T-cell (primary cell): ENCODE measurements at regions not wholly inside any gene's neighbourhood (a gene's known extent, or its start where the extent isn't known, plus 50 kb on each side); places are given as distances from the start of the nearest gene placed in this dataset.

ENCODE experiments used
- ATAC-seq, 4 experiments: fragments of 200-7000 bp in 3 of 4; fragments of 150-1000 bp in 1 of 4; cut with Tn5 transposase; replicated peaks in 1 of 4; 1 replicate in 3 of 4; 2 replicates in 1 of 4; pipeline ENCODE4 v1.10.0; 2021; ENCODE audit warnings: moderate library complexity in 3 of 4, mild to moderate bottlenecking in 2 of 4, moderate number of reproducible peaks in 1 of 4
- CTCF ChIA-PET, 2 donors: fragments of 300-600 bp; sonication (Branson Sonifier 250); formaldehyde crosslinking; loops; one replicate each; lab custom pipeline; 2022; ENCODE audit warnings: antibody characterized with exemption in 2 of 2; lab: Charles Lee
- POLR2A ChIA-PET, 2 donors: fragments of 300-600 bp; sonication (Branson Sonifier 250); formaldehyde crosslinking; loops; one replicate each; lab custom pipeline; 2022; ENCODE audit warnings: antibody characterized with exemption in 2 of 2; lab: Charles Lee
- DNase-seq, 35 experiments: peaks; one replicate each; pipeline versions ENCODE4 v3.0.0 to v3.0.0-alpha.2; 2013 to 2023
- H3K27ac ChIP-seq: one replicate; pipeline ENCODE4 v1.5.1; 2013; ENCODE audit warnings: low read length
- H3K27me3 ChIP-seq, 2 experiments: replicated peaks in 1 of 2; 1 replicate in 1 of 2; 2 replicates in 1 of 2; pipeline versions ENCODE4 v1.6.1 to v1.7.0; 2013; ENCODE audit warnings: low read length in 1 of 2, mixed read lengths in 1 of 2; ENCODE audit not compliant: control insufficient read depth in 2 of 2, insufficient read depth in 2 of 2; ENCODE audit errors: extremely low read depth in 1 of 2
- H3K36me3 ChIP-seq, 2 donors: 1 replicate in 1 of 2; 2 replicates in 1 of 2; pipeline versions ENCODE4 v1.6.1 to v1.7.0; 2013; ENCODE audit warnings: low read length in 1 of 2; ENCODE audit not compliant: control insufficient read depth in 2 of 2, insufficient read depth in 1 of 2; ENCODE audit errors: extremely low read depth in 1 of 2
- H3K4me1 ChIP-seq, 2 experiments: 1 replicate in 1 of 2; 2 replicates in 1 of 2; pipeline versions ENCODE4 v1.6.1 to v1.7.0; 2013; ENCODE audit warnings: low read length in 2 of 2, mixed read lengths in 1 of 2; ENCODE audit not compliant: insufficient read depth in 2 of 2, control insufficient read depth in 1 of 2; ENCODE audit errors: extremely low read depth in 1 of 2
- H3K4me3 ChIP-seq, 2 donors: 1 replicate in 1 of 2; 2 replicates in 1 of 2; pipeline versions ENCODE4 v1.5.1 to v1.7.0; 2013; ENCODE audit warnings: mild to moderate bottlenecking in 2 of 2, low read length in 1 of 2, moderate library complexity in 1 of 2; ENCODE audit not compliant: control insufficient read depth in 1 of 2; ENCODE audit errors: extremely low read depth in 1 of 2
- H3K9me3 ChIP-seq: 2 replicates; pipeline ENCODE4 v1.7.0; 2013
- H3K27ac Mint-ChIP-seq, 2 donors: one replicate each; pipeline ENCODE4 v1.8.0; 2020 to 2021; ENCODE audit warnings: mild to moderate bottlenecking in 2 of 2, mixed read lengths in 2 of 2
- H3K27me3 Mint-ChIP-seq, 2 donors: one replicate each; pipeline ENCODE4 v1.8.0; 2021 to 2022; ENCODE audit warnings: mixed read lengths in 2 of 2
- H3K36me3 Mint-ChIP-seq: one replicate; pipeline ENCODE4 v1.8.0; 2021; ENCODE audit warnings: mixed read lengths
- H3K4me1 Mint-ChIP-seq, 3 donors: one replicate each; pipeline ENCODE4 v1.8.0; 2020 to 2022; ENCODE audit warnings: mixed read lengths in 3 of 3, mild to moderate bottlenecking in 1 of 3
- H3K4me3 Mint-ChIP-seq, 3 donors: one replicate each; pipeline ENCODE4 v1.8.0; 2020 to 2022; ENCODE audit warnings: mild to moderate bottlenecking in 3 of 3, mixed read lengths in 3 of 3, moderate library complexity in 3 of 3
- H3K9me3 Mint-ChIP-seq, 3 donors: one replicate each; pipeline ENCODE4 v1.8.0; 2020 to 2022; ENCODE audit warnings: mixed read lengths in 3 of 3
- WGBS: methylation state at CpG from one replicate; pipeline ENCODE4 v1.1.5; 2013; ENCODE audit warnings: missing lambda C conversion rate; ENCODE audit not compliant: insufficient coverage; 5-methylcytosine and 5-hydroxymethylcytosine counted together

DNA sequence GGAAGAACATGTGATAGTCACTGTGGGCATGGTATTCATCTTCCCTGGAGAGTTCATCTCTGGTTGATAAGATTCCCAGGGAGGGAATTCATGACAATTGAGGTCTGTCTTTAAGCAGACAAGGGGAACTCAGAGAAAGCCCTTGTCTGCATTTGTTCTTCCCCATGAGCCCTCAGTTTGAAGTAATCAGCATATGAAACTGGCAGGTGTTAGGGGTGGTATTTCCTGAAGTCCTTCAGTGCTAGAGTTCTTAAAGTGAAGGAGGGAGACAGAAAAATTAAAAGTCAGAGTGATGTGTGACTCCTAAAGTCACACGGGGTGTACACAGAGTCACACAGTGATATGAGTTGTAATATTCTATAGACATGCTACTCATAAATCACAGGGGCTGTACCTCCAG is 60.6 kb upstream of the SYK start:
- Mint-ChIP-seq H3K9me3 (peaks cover 13 to 21% (median 15%) of the 10 kb centered on the region in 3 donors), H3K27me3 (peaks cover 0 to 4% of the 10 kb centered on the region in 2 donors), H3K4me3 (no peak overlapping the region), H3K27ac (no peak overlapping the region), H3K4me1 (no peaks in the 10 kb centered on the region), H3K36me3 (no peaks in the 10 kb centered on the region)
- H3K27me3 ChIP-seq = no peaks in the 10 kb centered on the region
- H3K36me3 ChIP-seq = no peaks in the 10 kb centered on the region
- H3K27ac ChIP-seq = no peak overlapping the region
- H3K4me1 ChIP-seq = no peaks in the 10 kb centered on the region
- ATAC-seq (no peak), DNase-seq (no peak)
- H3K9me3 ChIP-seq = no peaks in the 10 kb centered on the region
- H3K4me3 ChIP-seq = no peak overlapping the region
- ChIA-PET POLR2A (no interaction called here), CTCF (no interaction called here)
- no CpG with 5 or more reads among the region's 1 CpG for WGBS

DNA sequence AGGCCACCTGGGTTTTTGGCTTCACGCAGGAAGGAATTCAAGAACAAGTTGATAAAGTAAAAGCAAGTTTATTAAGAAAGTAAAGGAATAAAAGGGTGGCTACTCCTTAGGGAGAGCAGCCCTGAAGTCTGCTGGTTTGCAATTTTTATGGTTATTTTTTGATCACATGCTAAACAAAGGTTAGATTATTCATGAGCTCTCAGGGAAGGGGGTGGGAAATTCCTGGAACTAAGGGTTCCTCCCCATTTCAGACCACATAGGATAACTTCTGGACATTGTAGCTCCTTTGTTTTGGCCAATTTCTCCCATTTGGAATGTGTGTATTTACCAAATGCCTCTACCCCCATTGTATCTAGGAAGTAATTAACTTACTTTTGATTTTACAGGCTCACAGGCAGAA is 63.9 kb upstream of the SYK start:
- POLR2A ChIA-PET = no interaction called here
- Mint-ChIP-seq H3K27me3 (peaks cover 0 to 4% of the 10 kb centered on the region in 2 donors), H3K4me3 (no peak overlapping the region), H3K9me3 (peaks cover 13 to 21% (median 15%) of the 10 kb centered on the region in 3 donors), H3K36me3 (no peaks in the 10 kb centered on the region), H3K4me1 (no peaks in the 10 kb centered on the region), H3K27ac (no peak overlapping the region)
- Histone ChIP-seq H3K27ac (no peak overlapping the region), H3K9me3 (no peaks in the 10 kb centered on the region), H3K4me3 (no peak overlapping the region), H3K4me1 (no peaks in the 10 kb centered on the region), H3K36me3 (no peaks in the 10 kb centered on the region), H3K27me3 (peaks cover 0 to 4% of the 10 kb centered on the region in 2 experiments)
- CTCF ChIA-PET = no interaction called here
- ATAC-seq = no peak
- WGBS = 64% methylated on average over 1 of the region's 1 CpG
- no peak for DNase-seq

DNA sequence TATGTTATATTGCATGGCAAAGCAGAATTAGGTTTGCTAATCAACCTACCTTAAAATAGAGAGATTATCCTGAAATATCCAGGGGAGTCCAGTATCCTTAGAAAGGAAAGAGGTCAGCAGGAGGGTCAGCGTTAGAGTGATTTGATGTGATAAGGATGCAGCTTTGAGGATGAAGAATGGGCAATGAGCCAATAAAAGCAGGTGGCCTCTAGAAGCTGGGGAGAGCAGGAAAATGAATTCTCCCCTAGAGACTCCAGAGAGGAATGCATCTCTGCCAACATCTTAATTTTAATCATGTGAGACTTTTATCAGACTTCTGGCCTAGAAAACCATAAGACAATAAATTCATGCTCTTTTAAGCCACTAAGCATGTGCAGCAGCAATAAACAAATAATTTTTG is 65.7 kb upstream of the SYK start:
- H3K27me3 ChIP-seq = peaks cover 0 to 4% of the 10 kb centered on the region in 2 experiments
- H3K27me3 Mint-ChIP-seq = peaks cover 12 to 13% of the 10 kb centered on the region in 2 donors
- no peak overlapping the region for H3K27ac Mint-ChIP-seq
- H3K4me3 ChIP-seq = no peak overlapping the region
- H3K9me3 ChIP-seq = no peaks in the 10 kb centered on the region
- ATAC-seq (no peak), DNase-seq (no peak)
- H3K36me3 ChIP-seq = no peaks in the 10 kb centered on the region
- H3K4me1 Mint-ChIP-seq = no peaks in the 10 kb centered on the region
- no peak overlapping the region for H3K27ac ChIP-seq
- H3K4me1 ChIP-seq = no peaks in the 10 kb centered on the region
- H3K9me3 Mint-ChIP-seq = peaks cover 11 to 21% (median 15%) of the 10 kb centered on the region in 3 donors
- no CpG with 5 or more reads among the region's 1 CpG for WGBS
- no peaks in the 10 kb centered on the region for H3K36me3 Mint-ChIP-seq
- CTCF ChIA-PET = no interaction called here
- H3K4me3 Mint-ChIP-seq = no peak overlapping the region
- POLR2A ChIA-PET = no interaction called here

DNA sequence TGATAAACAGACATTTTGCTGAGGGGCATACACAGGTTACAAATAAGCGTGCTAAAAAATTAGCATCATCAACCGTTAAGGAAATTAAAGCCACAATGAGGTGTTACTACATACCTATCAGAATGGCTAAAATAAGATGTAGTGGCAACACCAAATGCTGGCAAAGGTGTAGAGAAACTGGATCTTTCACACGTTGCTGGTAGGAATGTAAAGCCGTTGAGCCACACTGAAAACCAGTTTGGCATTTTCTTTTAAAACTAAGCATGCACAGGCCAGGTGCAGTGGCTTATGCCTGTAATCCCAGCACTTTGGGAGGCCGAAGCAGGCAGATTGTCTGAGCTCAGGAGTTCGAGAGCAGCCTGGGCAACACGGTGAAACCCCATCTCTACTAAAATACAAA is 67.0 kb upstream of the SYK start:
- Mint-ChIP-seq H3K9me3 (peaks cover 9 to 13% (median 11%) of the 10 kb centered on the region in 3 donors), H3K27ac (no peak overlapping the region), H3K4me1 (no peaks in the 10 kb centered on the region), H3K36me3 (no peaks in the 10 kb centered on the region), H3K4me3 (no peak overlapping the region), H3K27me3 (peaks cover 17 to 19% of the 10 kb centered on the region in 2 donors)
- POLR2A ChIA-PET = interaction anchor here in 1 of 2 donors (0.7 kb wide), 1 partner anchor 34 kb away, joined by 3 read pairs; no protein-coding TSS in a partner anchor
- peaks cover 0 to 8% of the 10 kb centered on the region in 2 experiments for H3K27me3 ChIP-seq
- no peak overlapping the region for H3K4me3 ChIP-seq
- DNase-seq = no peak
- no peaks in the 10 kb centered on the region for H3K9me3 ChIP-seq
- H3K27ac ChIP-seq = no peak overlapping the region
- ATAC-seq = no peak
- no peaks in the 10 kb centered on the region for H3K36me3 ChIP-seq
- CTCF ChIA-PET = no interaction called here
- whole genome bisulfite sequencing = 85% methylated on average over 4 of the region's 7 CpGs
- no peaks in the 10 kb centered on the region for H3K4me1 ChIP-seq

DNA sequence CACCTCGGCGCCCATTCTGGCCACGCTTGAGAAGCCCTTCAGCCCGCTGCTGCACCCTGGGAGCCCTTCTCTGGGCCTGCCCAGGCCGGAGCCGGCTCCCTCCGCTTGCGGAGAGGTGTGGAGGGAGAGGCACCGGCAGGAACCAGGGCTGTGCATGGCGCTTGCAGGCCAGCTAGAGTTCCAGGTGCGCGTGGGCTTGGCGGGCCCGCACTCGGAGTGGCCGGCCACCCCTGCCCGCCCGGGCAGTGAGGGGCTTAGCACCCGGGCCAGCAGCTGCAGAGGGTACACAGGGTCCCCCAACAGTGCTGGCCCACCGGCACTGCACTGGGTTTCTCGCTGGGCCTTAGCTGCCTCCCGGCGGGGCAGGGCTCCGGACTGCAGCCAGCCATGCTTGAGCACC is 72.3 kb upstream of the SYK start:
- POLR2A ChIA-PET = no interaction called here

DNA sequence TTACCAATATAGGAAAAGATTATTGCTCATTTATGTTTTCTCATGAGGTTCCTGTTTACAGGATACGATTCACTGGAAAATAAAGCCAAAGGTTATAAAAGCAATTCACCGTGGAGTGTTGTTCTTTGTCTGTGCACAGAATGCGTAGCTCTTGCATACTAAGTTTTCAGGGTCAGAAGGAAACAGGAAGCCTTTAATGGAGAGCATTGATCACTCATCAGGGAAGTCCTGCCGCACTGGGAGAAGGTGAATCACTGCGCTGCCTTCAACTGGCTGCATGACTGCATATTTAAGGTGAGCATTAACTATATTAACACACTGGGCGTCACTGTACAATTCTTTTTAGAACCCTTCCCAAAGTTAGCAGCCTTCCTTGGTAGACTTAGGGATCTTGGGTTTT is 74.1 kb upstream of the SYK start:
- Histone ChIP-seq H3K4me3 (no peak overlapping the region), H3K27me3 (peaks cover 0 to 11% of the 10 kb centered on the region in 2 experiments), H3K27ac (no peak overlapping the region), H3K4me1 (no peaks in the 10 kb centered on the region), H3K36me3 (no peaks in the 10 kb centered on the region), H3K9me3 (no peaks in the 10 kb centered on the region)
- ATAC-seq = no peak
- Mint-ChIP-seq H3K36me3 (no peaks in the 10 kb centered on the region), H3K27me3 (peaks cover 19 to 25% of the 10 kb centered on the region in 2 donors), H3K9me3 (no peaks in the 10 kb centered on the region), H3K4me3 (no peak overlapping the region), H3K4me1 (no peaks in the 10 kb centered on the region), H3K27ac (no peak overlapping the region)
- WGBS = 76% methylated on average over 3 of the region's 6 CpGs
- no peak for DNase-seq
- ChIA-PET CTCF (no interaction called here), POLR2A (no interaction called here)

More for the DNA sequence above, 72.3 kb upstream of the SYK start:
- no peaks in the 10 kb centered on the region for H3K36me3 ChIP-seq
- H3K27ac Mint-ChIP-seq = no peak overlapping the region
- H3K4me1 Mint-ChIP-seq = no peaks in the 10 kb centered on the region
- H3K4me1 ChIP-seq = no peaks in the 10 kb centered on the region
- H3K27ac ChIP-seq = no peak overlapping the region
- H3K4me3 Mint-ChIP-seq = no peak overlapping the region
- H3K9me3 Mint-ChIP-seq = no peaks in the 10 kb centered on the region
- peaks cover 0 to 13% of the 10 kb centered on the region in 2 experiments for H3K27me3 ChIP-seq
- H3K27me3 Mint-ChIP-seq = peaks cover 19 to 26% of the 10 kb centered on the region in 2 donors
- H3K36me3 Mint-ChIP-seq = no peaks in the 10 kb centered on the region
- H3K4me3 ChIP-seq = no peak overlapping the region
- ATAC-seq (no peak), DNase-seq (no peak)
- no peaks in the 10 kb centered on the region for H3K9me3 ChIP-seq
- CTCF ChIA-PET = no interaction called here
- WGBS = 90% methylated on average over 19 of the region's 24 CpGs

DNA sequence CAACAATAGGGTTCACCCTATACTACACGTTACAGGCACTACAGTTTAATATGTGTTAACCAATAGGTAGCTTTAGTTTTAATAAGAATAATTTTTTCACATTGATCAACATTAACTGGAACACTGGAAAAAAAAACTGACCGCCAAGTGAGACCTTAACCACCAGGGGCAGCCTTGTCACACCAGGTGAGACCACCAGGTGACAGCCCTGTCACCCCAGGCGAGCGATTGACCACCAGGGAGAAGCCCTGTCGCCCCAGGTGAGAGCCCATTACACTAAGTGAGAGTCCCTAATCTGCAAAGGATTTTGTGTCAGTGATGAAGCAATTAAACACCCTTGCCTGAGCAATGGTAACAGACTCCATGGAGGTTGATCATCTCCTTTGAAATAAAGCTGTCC is 75.4 kb upstream of the SYK start:
- CTCF ChIA-PET = no interaction called here
- no peak for ATAC-seq
- Mint-ChIP-seq H3K9me3 (no peaks in the 10 kb centered on the region), H3K4me1 (no peaks in the 10 kb centered on the region), H3K36me3 (no peaks in the 10 kb centered on the region), H3K27ac (no peak overlapping the region), H3K27me3 (peaks cover 12 to 14% of the 10 kb centered on the region in 2 donors), H3K4me3 (no peak overlapping the region)
- Histone ChIP-seq H3K36me3 (no peaks in the 10 kb centered on the region), H3K9me3 (no peaks in the 10 kb centered on the region), H3K4me1 (no peaks in the 10 kb centered on the region), H3K27me3 (peaks cover 0 to 11% of the 10 kb centered on the region in 2 experiments), H3K4me3 (no peak overlapping the region), H3K27ac (no peak overlapping the region)
- POLR2A ChIA-PET = no interaction called here
- WGBS = 80% methylated on average over 3 of the region's 5 CpGs
- DNase-seq = no peak
